ENCODE measurements at regions not wholly inside any gene's neighbourhood (a gene's known extent, or its start where the extent isn't known, plus 50 kb on each side); places are given as distances from the start of the nearest gene placed in this dataset.
"Not testable (repeated sequence)": the region's sequence is repeated elsewhere in the genome, so short reads cannot be mapped to it uniquely, and the experiment has no call there.

DNA sequence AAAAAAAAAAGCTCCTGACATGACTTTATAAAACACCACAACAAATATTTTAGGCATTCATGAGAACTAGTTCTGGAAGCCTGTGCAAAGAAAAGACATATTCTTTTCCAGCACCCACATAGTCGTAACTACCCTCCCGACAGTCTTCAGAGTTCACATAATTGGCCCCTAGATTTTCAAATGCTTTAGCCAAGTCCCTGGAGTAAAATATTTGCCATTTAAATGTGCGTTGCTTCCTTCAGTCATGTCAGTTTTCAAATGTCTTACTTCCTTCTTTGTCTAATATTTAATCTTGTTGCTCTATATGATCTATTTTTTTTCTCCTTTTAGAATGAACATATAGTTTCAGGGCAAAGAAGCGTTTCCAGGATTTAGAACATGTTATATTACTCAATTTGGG lies 66.8 kb upstream of the KRAS start:
- no peaks in the 10 kb centered on the region for H3K36me3 Mint-ChIP-seq (ENCODE audit: low read depth)
- no peak for DNase-seq
- 85 to 97% methylated on average over 2 to 4 of the region's 4 CpGs for WGBS, 2 experiments (ENCODE audit: insufficient coverage in 1 of 2, insufficient read length in 1 of 2)

DNA sequence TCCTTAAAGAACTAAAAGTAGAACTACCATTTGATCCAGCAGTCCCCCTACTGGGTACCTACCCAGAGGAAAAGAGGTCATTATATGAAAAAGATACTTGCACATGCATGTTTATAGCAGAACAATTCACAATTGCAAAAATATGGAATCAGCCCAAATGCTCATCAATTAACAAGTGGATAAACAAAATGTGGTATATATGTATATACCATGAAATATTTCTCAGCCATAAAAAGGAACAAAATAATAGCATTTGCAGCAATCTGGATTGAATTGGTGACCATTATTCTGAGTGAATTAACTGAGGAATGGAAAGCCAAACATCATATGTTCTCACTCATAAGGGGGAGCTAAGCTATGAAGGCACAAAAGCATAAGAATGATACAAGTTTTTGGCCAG lies 64.7 kb upstream of the KRAS start:
- no peak for DNase-seq
- Histone ChIP-seq H3K36me3 (ENCODE audit: control insufficient read depth, insufficient read depth, low read length) (no peaks in the 10 kb centered on the region), H3K27me3 (ENCODE audit: control insufficient read depth, insufficient read depth, low read length, poor library complexity, severe bottlenecking) (no peaks in the 10 kb centered on the region), H3K4me1 (ENCODE audit: control insufficient read depth, insufficient read depth, low read length) (peaks cover under 1% of the 10 kb centered on the region), H3K4me3 (ENCODE audit: low read length) (no peak overlapping the region), H3K9me3 (ENCODE audit: control insufficient read depth, low read length) (no peaks in the 10 kb centered on the region), H3K9ac (ENCODE audit: extremely low read depth, low read length, poor library complexity, severe bottlenecking) (no peak overlapping the region), H3K27ac (ENCODE audit: low read depth, low read length) (no peak overlapping the region)
- Mint-ChIP-seq H3K9me3 (peaks cover 10% of the 10 kb centered on the region), H3K36me3 (ENCODE audit: low read depth) (no peaks in the 10 kb centered on the region), H3K4me3 (no peak overlapping the region), H3K4me1 (peaks cover 5% of the 10 kb centered on the region), H3K27me3 (ENCODE audit: insufficient read depth) (peaks cover 2% of the 10 kb centered on the region), H3K27ac (no peak overlapping the region)
- TF ChIP-seq, protein P1, sequence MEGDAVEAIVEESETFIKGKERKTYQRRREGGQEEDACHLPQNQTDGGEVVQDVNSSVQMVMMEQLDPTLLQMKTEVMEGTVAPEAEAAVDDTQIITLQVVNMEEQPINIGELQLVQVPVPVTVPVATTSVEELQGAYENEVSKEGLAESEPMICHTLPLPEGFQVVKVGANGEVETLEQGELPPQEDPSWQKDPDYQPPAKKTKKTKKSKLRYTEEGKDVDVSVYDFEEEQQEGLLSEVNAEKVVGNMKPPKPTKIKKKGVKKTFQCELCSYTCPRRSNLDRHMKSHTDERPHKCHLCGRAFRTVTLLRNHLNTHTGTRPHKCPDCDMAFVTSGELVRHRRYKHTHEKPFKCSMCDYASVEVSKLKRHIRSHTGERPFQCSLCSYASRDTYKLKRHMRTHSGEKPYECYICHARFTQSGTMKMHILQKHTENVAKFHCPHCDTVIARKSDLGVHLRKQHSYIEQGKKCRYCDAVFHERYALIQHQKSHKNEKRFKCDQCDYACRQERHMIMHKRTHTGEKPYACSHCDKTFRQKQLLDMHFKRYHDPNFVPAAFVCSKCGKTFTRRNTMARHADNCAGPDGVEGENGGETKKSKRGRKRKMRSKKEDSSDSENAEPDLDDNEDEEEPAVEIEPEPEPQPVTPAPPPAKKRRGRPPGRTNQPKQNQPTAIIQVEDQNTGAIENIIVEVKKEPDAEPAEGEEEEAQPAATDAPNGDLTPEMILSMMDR (conservative IDR thresholded peaks at IDR 0.05), result no peak

More for the DNA sequence above, 66.8 kb upstream of the KRAS start:
- H3K4me3 Mint-ChIP-seq, result no peak overlapping the region
- TF ChIP-seq, protein P1 (conservative IDR thresholded peaks at IDR 0.05), result no peak
- H3K4me1 Mint-ChIP-seq, result peaks cover 11% of the 10 kb centered on the region
- peaks cover 3% of the 10 kb centered on the region for H3K4me1 ChIP-seq (ENCODE audit: control insufficient read depth, insufficient read depth, low read length)
- H3K4me3 ChIP-seq (ENCODE audit: low read length), result no peak overlapping the region
- peaks cover 10% of the 10 kb centered on the region for H3K9me3 Mint-ChIP-seq
- H3K36me3 ChIP-seq (ENCODE audit: control insufficient read depth, insufficient read depth, low read length), result no peaks in the 10 kb centered on the region
- no peak overlapping the region for H3K27ac ChIP-seq (ENCODE audit: low read depth, low read length)
- H3K9me3 ChIP-seq (ENCODE audit: control insufficient read depth, low read length), result no peaks in the 10 kb centered on the region
- no peak overlapping the region for H3K27ac Mint-ChIP-seq
- H3K9ac ChIP-seq (ENCODE audit: extremely low read depth, low read length, poor library complexity, severe bottlenecking), result no peak overlapping the region
- no peaks in the 10 kb centered on the region for H3K27me3 ChIP-seq (ENCODE audit: control insufficient read depth, insufficient read depth, low read length, poor library complexity, severe bottlenecking)
- H3K27me3 Mint-ChIP-seq (ENCODE audit: insufficient read depth), result no peaks in the 10 kb centered on the region

DNA sequence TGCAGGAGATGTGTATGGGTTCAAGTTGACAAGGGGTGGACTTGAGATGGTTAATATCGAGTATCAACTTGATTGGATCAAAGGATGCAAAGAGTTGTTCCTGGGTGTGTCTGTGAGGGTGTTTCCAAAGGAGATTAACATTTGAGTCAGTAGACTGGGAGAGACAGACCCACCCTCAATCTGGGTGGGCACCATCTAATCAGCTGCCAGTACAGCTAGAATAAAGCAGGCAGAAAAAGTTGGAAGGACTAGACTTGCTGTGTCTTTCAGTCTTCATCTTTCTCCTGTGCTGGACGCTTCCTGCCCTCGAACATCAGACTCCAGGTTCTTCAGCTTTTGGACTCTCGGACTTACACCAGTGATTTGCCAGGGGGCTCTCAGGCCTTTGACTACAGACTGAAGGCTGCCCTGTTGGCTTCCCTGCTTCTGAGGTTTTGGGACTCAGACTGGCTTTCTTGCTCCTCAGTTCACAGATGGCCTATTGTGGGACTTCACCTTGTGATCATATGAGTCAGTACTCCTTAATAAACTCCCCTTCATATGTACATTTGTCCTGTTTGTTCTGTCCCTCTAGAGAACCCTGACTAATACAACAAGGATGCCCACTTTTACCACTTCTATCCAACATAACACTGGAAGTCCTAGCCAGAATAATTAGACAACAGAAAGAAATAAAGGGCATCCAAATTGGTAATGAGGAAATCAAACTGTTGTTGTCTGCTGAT lies 62.7 kb upstream of the KRAS start:
- H3K4me3 ChIP-seq (ENCODE audit: low read length); H3K36me3 ChIP-seq (ENCODE audit: control insufficient read depth, insufficient read depth, low read length); H3K4me3 Mint-ChIP-seq; H3K27me3 Mint-ChIP-seq (ENCODE audit: insufficient read depth); H3K36me3 Mint-ChIP-seq (ENCODE audit: low read depth); H3K9me3 ChIP-seq (ENCODE audit: control insufficient read depth, low read length); DNase-seq; H3K4me1 ChIP-seq (ENCODE audit: control insufficient read depth, insufficient read depth, low read length); H3K27ac Mint-ChIP-seq; H3K9ac ChIP-seq (ENCODE audit: extremely low read depth, low read length, poor library complexity, severe bottlenecking); H3K27me3 ChIP-seq (ENCODE audit: control insufficient read depth, insufficient read depth, low read length, poor library complexity, severe bottlenecking); H3K4me1 Mint-ChIP-seq; H3K27ac ChIP-seq (ENCODE audit: low read depth, low read length): not testable (repeated sequence)
- peaks cover 10% of the 10 kb centered on the region for H3K9me3 Mint-ChIP-seq
- WGBS, 2 experiments (ENCODE audit: insufficient coverage in 1 of 2, insufficient read length in 1 of 2), result 81 to 93% methylated on average over 3 to 4 of the region's 4 CpGs

DNA sequence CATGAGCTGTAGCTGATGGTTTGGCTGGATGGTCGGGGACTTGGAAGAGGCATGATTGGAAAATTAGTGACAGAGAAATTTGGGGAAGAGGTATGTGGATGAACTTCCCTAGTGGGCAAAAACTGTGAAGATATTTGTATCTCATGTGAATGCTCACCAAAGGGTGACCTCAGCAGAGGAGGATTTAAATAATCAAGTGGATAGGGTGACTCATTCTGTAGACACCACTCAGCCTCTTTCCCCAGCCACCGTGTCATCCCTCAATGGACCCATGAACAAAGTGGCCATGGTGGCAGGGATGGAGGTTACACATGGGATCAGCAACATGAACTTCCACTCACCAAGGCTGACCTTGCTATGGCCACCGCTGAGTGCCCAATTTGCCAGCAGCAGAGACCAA lies 60.8 kb upstream of the KRAS start:
- Mint-ChIP-seq H3K27ac (no peak overlapping the region), H3K36me3 (ENCODE audit: low read depth) (no peaks in the 10 kb centered on the region), H3K4me3 (no peak overlapping the region), H3K4me1 (peaks cover 7% of the 10 kb centered on the region), H3K9me3 (peaks cover 10% of the 10 kb centered on the region), H3K27me3 (ENCODE audit: insufficient read depth) (peaks cover 7% of the 10 kb centered on the region)
- H3K27ac ChIP-seq (ENCODE audit: low read depth, low read length), result no peak overlapping the region
- DNase-seq, result no peak
- H3K9me3 ChIP-seq (ENCODE audit: control insufficient read depth, low read length), result no peaks in the 10 kb centered on the region
- no peaks in the 10 kb centered on the region for H3K36me3 ChIP-seq (ENCODE audit: control insufficient read depth, insufficient read depth, low read length)
- H3K9ac ChIP-seq (ENCODE audit: extremely low read depth, low read length, poor library complexity, severe bottlenecking), result no peak overlapping the region
- no peak overlapping the region for H3K4me3 ChIP-seq (ENCODE audit: low read length)
- 72 to 76% methylated on average over 3 of the region's 3 CpGs for WGBS, 2 experiments (ENCODE audit: insufficient coverage in 1 of 2, insufficient read length in 1 of 2)
- no peaks in the 10 kb centered on the region for H3K27me3 ChIP-seq (ENCODE audit: control insufficient read depth, insufficient read depth, low read length, poor library complexity, severe bottlenecking)
- no peaks in the 10 kb centered on the region for H3K4me1 ChIP-seq (ENCODE audit: control insufficient read depth, insufficient read depth, low read length)
- TF ChIP-seq, protein P1 (conservative IDR thresholded peaks at IDR 0.05), result no peak

DNA sequence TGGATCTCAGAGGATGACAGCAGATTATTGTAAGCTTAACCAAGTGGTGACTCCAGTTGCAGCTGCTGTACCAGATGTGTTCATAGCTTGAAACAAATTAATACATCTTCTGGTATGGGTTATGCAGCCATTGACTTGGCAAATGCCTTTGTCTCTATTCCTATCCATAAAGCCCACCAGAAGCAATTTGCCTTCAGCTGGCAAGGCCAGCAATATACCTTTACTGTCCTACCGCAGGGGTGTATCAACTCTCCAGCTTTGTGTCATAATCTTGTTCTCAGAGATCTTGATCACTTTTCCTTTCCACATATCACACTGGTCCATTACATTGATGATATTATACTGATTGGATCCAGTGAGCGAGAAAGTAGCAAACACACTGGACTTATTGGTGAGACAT lies 59.3 kb upstream of the KRAS start:
- not testable (repeated sequence) for H3K36me3 ChIP-seq (ENCODE audit: control insufficient read depth, insufficient read depth, low read length); H3K4me1 ChIP-seq (ENCODE audit: control insufficient read depth, insufficient read depth, low read length); H3K4me3 ChIP-seq (ENCODE audit: low read length); H3K27ac ChIP-seq (ENCODE audit: low read depth, low read length); H3K27ac Mint-ChIP-seq; DNase-seq; H3K9ac ChIP-seq (ENCODE audit: extremely low read depth, low read length, poor library complexity, severe bottlenecking); H3K9me3 Mint-ChIP-seq; H3K4me3 Mint-ChIP-seq; H3K36me3 Mint-ChIP-seq (ENCODE audit: low read depth); H3K27me3 ChIP-seq (ENCODE audit: control insufficient read depth, insufficient read depth, low read length, poor library complexity, severe bottlenecking); H3K9me3 ChIP-seq (ENCODE audit: control insufficient read depth, low read length); H3K4me1 Mint-ChIP-seq
- 90 to 94% methylated on average over 1 to 2 of the region's 2 CpGs for WGBS, 2 experiments (ENCODE audit: insufficient coverage in 1 of 2, insufficient read length in 1 of 2)
- peaks cover 13% of the 10 kb centered on the region for H3K27me3 Mint-ChIP-seq (ENCODE audit: insufficient read depth)
